ENCODE measurements at regions not wholly inside any gene's neighbourhood (a gene's known extent, or its start where the extent isn't known, plus 50 kb on each side); places are given as distances from the start of the nearest gene placed in this dataset.
"Not testable (repeated sequence)": the region's sequence is repeated elsewhere in the genome, so short reads cannot be mapped to it uniquely, and the experiment has no call there.

DNA sequence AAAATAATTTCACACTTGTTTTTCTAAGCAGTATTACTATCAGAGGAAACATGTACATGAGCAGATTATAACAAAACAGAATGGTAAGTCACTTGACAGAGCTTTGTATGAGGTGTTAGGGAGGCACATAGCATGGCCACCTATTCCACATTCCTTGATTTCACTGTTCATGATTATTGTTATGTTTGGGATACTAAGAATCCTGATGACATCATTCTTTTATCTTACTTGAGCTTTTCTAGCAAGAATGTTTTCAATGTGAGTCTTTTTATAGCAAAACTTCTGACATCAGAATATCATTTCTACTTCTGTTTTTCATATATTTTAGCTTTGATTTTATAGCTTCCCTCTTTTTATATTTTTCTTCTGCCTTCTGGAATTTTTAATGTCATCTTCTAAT is 208.2 kb downstream of the DMRTA1 start:
- Mint-ChIP-seq H3K4me3 (ENCODE audit: unreplicated experiment) (no peak overlapping the region), H3K36me3 (ENCODE audit: insufficient read depth, unreplicated experiment) (no peaks in the 10 kb centered on the region), H3K9me3 (ENCODE audit: unreplicated experiment) (no peaks in the 10 kb centered on the region), H3K27me3 (ENCODE audit: insufficient read depth, unreplicated experiment) (no peaks in the 10 kb centered on the region), H3K27ac (ENCODE audit: low read depth, unreplicated experiment) (no peak overlapping the region), H3K4me1 (ENCODE audit: insufficient read depth, unreplicated experiment) (no peaks in the 10 kb centered on the region)
- POLR2A ChIA-PET = no interaction called here
- no TSS peak for BruUV-seq (replicated peaks)
- CTCF ChIA-PET = no interaction called here
- TF ChIP-seq, protein P1, sequence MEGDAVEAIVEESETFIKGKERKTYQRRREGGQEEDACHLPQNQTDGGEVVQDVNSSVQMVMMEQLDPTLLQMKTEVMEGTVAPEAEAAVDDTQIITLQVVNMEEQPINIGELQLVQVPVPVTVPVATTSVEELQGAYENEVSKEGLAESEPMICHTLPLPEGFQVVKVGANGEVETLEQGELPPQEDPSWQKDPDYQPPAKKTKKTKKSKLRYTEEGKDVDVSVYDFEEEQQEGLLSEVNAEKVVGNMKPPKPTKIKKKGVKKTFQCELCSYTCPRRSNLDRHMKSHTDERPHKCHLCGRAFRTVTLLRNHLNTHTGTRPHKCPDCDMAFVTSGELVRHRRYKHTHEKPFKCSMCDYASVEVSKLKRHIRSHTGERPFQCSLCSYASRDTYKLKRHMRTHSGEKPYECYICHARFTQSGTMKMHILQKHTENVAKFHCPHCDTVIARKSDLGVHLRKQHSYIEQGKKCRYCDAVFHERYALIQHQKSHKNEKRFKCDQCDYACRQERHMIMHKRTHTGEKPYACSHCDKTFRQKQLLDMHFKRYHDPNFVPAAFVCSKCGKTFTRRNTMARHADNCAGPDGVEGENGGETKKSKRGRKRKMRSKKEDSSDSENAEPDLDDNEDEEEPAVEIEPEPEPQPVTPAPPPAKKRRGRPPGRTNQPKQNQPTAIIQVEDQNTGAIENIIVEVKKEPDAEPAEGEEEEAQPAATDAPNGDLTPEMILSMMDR (IDR thresholded peaks at IDR 0.05; ENCODE audit: unreplicated experiment) = no peak
- DNase-seq (ENCODE audit: unreplicated experiment) = no peak
- intact Hi-C loops (cut with micrococcal nuclease) = no loop called here

DNA sequence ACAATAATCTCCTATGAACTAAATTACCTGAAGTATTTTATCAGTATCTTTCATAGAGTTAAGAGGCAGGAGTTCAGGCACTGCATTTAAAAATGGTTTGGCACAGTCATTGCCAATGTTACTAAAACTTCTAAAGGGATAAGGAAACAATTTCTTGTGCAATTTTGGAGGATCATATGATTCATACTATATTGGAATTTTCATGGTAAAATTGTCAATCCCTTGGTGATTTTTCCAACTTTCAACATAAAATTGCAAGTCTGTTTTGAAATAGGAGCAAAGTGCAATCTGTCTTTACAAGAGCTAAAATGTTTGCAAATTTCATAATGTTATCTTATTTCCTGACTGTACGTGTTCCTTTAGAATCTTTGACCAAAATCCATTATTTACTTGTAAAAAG is 211.1 kb downstream of the DMRTA1 start:
- no peaks in the 10 kb centered on the region for H3K4me1 Mint-ChIP-seq (ENCODE audit: insufficient read depth, unreplicated experiment)
- TF ChIP-seq, protein P1 (IDR thresholded peaks at IDR 0.05; ENCODE audit: unreplicated experiment) = no peak
- CTCF ChIA-PET = no interaction called here
- POLR2A ChIA-PET = no interaction called here
- no peak overlapping the region for H3K27ac Mint-ChIP-seq (ENCODE audit: low read depth, unreplicated experiment)
- peaks cover 9% of the 10 kb centered on the region for H3K27me3 Mint-ChIP-seq (ENCODE audit: insufficient read depth, unreplicated experiment)
- no peak for DNase-seq (ENCODE audit: unreplicated experiment)
- no TSS peak for BruUV-seq (replicated peaks)
- H3K36me3 Mint-ChIP-seq (ENCODE audit: insufficient read depth, unreplicated experiment) = no peaks in the 10 kb centered on the region
- no peaks in the 10 kb centered on the region for H3K9me3 Mint-ChIP-seq (ENCODE audit: unreplicated experiment)
- intact Hi-C loops (cut with micrococcal nuclease) = no loop called here
- no peak overlapping the region for H3K4me3 Mint-ChIP-seq (ENCODE audit: unreplicated experiment)

DNA sequence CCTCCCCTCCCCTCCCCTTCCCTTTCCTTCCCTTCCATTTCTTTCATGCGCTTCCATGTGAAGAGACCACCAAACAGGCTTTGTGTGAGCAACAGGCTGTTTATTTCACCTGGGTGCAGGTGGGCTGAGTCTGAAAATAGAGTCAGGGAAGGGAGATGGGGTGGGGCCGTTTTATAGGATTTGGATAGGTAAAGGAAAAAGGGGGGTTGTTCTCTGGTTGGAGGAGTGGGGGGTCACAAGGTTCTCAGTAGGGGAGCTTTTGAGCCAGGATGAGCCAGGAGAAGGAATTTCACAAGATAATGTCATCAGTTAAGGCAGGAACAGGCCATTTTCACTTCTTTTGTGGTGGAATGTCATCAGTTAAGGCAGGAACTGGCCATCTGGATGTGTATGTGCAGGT is 211.9 kb downstream of the DMRTA1 start:
- H3K4me3 Mint-ChIP-seq (ENCODE audit: unreplicated experiment); CTCF ChIA-PET; H3K36me3 Mint-ChIP-seq (ENCODE audit: insufficient read depth, unreplicated experiment); POLR2A ChIA-PET; DNase-seq (ENCODE audit: unreplicated experiment); H3K9me3 Mint-ChIP-seq (ENCODE audit: unreplicated experiment); BruUV-seq (replicated peaks); H3K4me1 Mint-ChIP-seq (ENCODE audit: insufficient read depth, unreplicated experiment); intact Hi-C loops (cut with micrococcal nuclease); H3K27ac Mint-ChIP-seq (ENCODE audit: low read depth, unreplicated experiment): not testable (repeated sequence)
- peaks cover 11% of the 10 kb centered on the region for H3K27me3 Mint-ChIP-seq (ENCODE audit: insufficient read depth, unreplicated experiment)

DNA sequence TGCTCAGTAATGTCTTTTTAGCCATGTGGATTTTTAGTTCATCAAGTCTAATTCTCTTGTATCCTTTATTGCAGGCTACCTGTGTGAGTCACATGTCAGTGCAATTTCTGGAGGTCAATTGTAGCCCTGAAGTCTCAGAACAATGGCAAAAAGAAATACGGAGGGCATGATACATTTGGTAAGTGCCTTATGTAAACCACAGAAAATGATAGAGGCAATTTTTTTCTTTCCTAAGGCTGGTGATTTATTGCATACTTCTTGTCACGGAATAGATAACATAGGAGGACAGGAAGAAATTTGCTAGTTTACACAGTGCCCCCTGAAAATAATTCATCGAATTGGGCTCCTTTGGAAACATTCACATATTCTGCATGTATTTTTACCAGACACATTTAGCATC is 235.9 kb downstream of the DMRTA1 start:
- POLR2A ChIA-PET = no interaction called here
- DNase-seq (ENCODE audit: unreplicated experiment) = no peak
- Mint-ChIP-seq H3K9me3 (ENCODE audit: unreplicated experiment) (no peaks in the 10 kb centered on the region), H3K36me3 (ENCODE audit: insufficient read depth, unreplicated experiment) (no peaks in the 10 kb centered on the region), H3K27me3 (ENCODE audit: insufficient read depth, unreplicated experiment) (no peaks in the 10 kb centered on the region), H3K4me1 (ENCODE audit: insufficient read depth, unreplicated experiment) (peaks cover 10% of the 10 kb centered on the region), H3K27ac (ENCODE audit: low read depth, unreplicated experiment) (no peak overlapping the region), H3K4me3 (ENCODE audit: unreplicated experiment) (no peak overlapping the region)
- CTCF ChIA-PET = no interaction called here
- TF ChIP-seq, protein P1 (IDR thresholded peaks at IDR 0.05; ENCODE audit: unreplicated experiment) = no peak
- intact Hi-C loops (cut with micrococcal nuclease) = no loop called here
- BruUV-seq (replicated peaks) = no TSS peak

DNA sequence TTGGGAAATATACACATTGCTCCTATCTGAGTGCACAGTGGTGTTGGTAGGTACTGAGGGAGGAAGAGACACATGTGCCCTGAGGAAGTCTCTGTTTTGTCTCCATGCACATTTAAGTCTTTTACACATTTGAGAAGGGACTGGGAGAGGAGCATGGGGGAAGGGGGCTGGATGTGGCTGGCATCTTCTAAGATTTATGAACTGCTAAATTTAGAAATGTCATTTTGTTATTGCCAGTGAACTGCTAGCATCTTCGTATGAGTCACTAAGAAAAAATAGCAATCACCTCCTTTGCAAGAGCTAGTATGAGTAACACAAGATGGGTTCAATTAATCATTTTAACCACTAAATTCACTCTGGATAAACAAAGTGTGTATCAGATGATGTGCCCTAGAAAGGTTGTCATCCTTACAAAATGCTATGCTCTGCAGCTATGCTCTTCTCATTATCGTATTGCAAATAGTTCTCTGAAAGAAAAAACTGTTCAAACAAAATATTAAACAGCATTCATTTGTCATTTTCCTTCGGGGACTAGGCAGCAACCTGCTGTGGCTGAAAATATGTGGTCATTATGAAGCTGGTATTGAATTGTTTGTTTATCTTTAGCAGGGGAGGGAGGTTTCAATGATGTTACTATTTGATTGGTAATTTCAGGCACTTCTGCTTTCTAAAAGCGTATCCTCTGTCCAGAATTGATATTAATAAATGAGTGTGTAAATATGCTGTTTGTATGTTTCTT is 236.5 kb downstream of the DMRTA1 start:
- intact Hi-C loops (cut with micrococcal nuclease) = no loop called here
- no TSS peak for BruUV-seq (replicated peaks)
- Mint-ChIP-seq H3K36me3 (ENCODE audit: insufficient read depth, unreplicated experiment) (no peaks in the 10 kb centered on the region), H3K27ac (ENCODE audit: low read depth, unreplicated experiment) (no peak overlapping the region), H3K27me3 (ENCODE audit: insufficient read depth, unreplicated experiment) (no peaks in the 10 kb centered on the region), H3K9me3 (ENCODE audit: unreplicated experiment) (no peaks in the 10 kb centered on the region), H3K4me3 (ENCODE audit: unreplicated experiment) (no peak overlapping the region), H3K4me1 (ENCODE audit: insufficient read depth, unreplicated experiment) (peaks cover 10% of the 10 kb centered on the region)
- POLR2A ChIA-PET = no interaction called here
- CTCF ChIA-PET = no interaction called here
- peak; percentile 2 for DNase-seq (ENCODE audit: unreplicated experiment)
- TF ChIP-seq, protein P1 (IDR thresholded peaks at IDR 0.05; ENCODE audit: unreplicated experiment) = no peak
